GM04504 (cell line): ENCODE measurements at regions not wholly inside any gene's neighbourhood (a gene's known extent, or its start where the extent isn't known, plus 50 kb on each side); places are given as distances from the start of the nearest gene placed in this dataset.
"Not testable (repeated sequence)": the region's sequence is repeated elsewhere in the genome, so short reads cannot be mapped to it uniquely, and the experiment has no call there.

Experiments used
- DNase-seq: peaks from one replicate; pipeline ENCODE4 v3.0.0-alpha.2; 2012; ENCODE audit warnings: low read depth

- no peak for DNase-seq
Observed at GRCh38 chr14:27612121-27612520, 1014.3 kb upstream of the NOVA1 start.

GRCh38 chr14:27613102-27613501 lies 1015.3 kb upstream of the NOVA1 start:
- DNase-seq = no peak

- DNase-seq = no peak
Observed at GRCh38 chr14:27623782-27624181, 1025.9 kb upstream of the NOVA1 start.

GRCh38 chr14:27634056-27634970 lies 1036.5 kb upstream of the NOVA1 start:
- DNase-seq = no peak

- DNase-seq = not testable (repeated sequence)
Observed at GRCh38 chr14:27640688-27641087, 1042.9 kb upstream of the NOVA1 start.

- no peak for DNase-seq
Observed at GRCh38 chr14:27642251-27642866, 1044.5 kb upstream of the NOVA1 start.

- no peak for DNase-seq
Observed at GRCh38 chr14:27660683-27661082, 1062.8 kb upstream of the NOVA1 start.

- DNase-seq = no peak
Observed at GRCh38 chr14:27668531-27668930, 1070.7 kb upstream of the NOVA1 start.

GRCh38 chr14:27672047-27672446 lies 1074.2 kb upstream of the NOVA1 start:
- no peak for DNase-seq

- DNase-seq = not testable (repeated sequence)
Observed at GRCh38 chr14:27672811-27673737, 1075.2 kb upstream of the NOVA1 start.

GRCh38 chr14:27686137-27686536 lies 1080.5 kb upstream of the FOXG1 start:
- no peak for DNase-seq

- no peak for DNase-seq
Observed at GRCh38 chr14:27688841-27689444, 1077.6 kb upstream of the FOXG1 start.

GRCh38 chr14:27712364-27712763 lies 1054.2 kb upstream of the FOXG1 start:
- no peak for DNase-seq

GRCh38 chr14:27715561-27715960 lies 1051.0 kb upstream of the FOXG1 start:
- DNase-seq = no peak

- DNase-seq = no peak
Observed at GRCh38 chr14:27721760-27722159, 1044.8 kb upstream of the FOXG1 start.

GRCh38 chr14:27725482-27725881 lies 1041.1 kb upstream of the FOXG1 start:
- DNase-seq = no peak

GRCh38 chr14:27727251-27727770 lies 1039.3 kb upstream of the FOXG1 start:
- DNase-seq = no peak

- no peak for DNase-seq
Observed at GRCh38 chr14:27730204-27730603, 1036.4 kb upstream of the FOXG1 start.

GRCh38 chr14:27739657-27740156 lies 1026.9 kb upstream of the FOXG1 start:
- no peak for DNase-seq

GRCh38 chr14:27750114-27750513 lies 1016.5 kb upstream of the FOXG1 start:
- no peak for DNase-seq

GRCh38 chr14:27757642-27758041 lies 1008.9 kb upstream of the FOXG1 start:
- DNase-seq = not testable (repeated sequence)
